ENCODE measurements at regions not wholly inside any gene's neighbourhood (a gene's known extent, or its start where the extent isn't known, plus 50 kb on each side); places are given as distances from the start of the nearest gene placed in this dataset.

DNA sequence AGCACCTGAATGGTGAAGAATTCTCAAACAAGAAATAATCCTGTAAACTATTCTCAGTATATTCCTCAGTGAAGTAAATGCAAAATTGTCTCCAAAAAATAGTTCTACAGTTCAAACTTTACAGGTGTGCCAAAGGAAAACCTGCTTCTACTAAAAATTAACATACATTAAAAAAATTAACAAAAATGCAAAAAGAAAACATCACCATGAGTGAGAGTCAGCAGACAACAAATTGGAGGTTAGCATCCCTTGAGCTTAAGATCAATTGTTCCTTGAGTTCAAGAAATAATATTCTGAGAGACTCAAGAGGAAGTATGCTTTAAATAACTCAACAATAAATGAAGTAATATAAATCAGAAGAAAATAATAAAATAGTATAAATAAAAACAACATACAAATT is 278.4 kb upstream of the MME start:
- Histone ChIP-seq H3K36me3 (ENCODE audit: control insufficient read depth in 4 of 4, insufficient read depth in 4 of 4, low read length in 4 of 4) (no peaks in the 10 kb centered on the region), H3K27me3 (ENCODE audit: control insufficient read depth in 3 of 3, insufficient read depth in 3 of 3, low read length in 2 of 3) (no peaks in the 10 kb centered on the region), H3K9ac (ENCODE audit: insufficient read depth in 1 of 2, low read length in 2 of 2) (no peak overlapping the region), H3K27ac (ENCODE audit: low read depth in 1 of 2, low read length in 1 of 2) (no peak overlapping the region), H3K9me3 (ENCODE audit: control insufficient read depth in 4 of 4, insufficient read depth in 3 of 4, low read length in 3 of 4) (peaks cover 0 to 6% (median 2%) of the 10 kb centered on the region in 4 donors), H3K4me3 (no peak overlapping the region), H3K4me1 (ENCODE audit: control insufficient read depth in 5 of 5, insufficient read depth in 5 of 5, low read length in 5 of 5) (no peaks in the 10 kb centered on the region)
- ATAC-seq (ENCODE audit: insufficient read depth, low FRiP score) (no peak), DNase-seq (no peak)
- TF ChIP-seq, protein P1, sequence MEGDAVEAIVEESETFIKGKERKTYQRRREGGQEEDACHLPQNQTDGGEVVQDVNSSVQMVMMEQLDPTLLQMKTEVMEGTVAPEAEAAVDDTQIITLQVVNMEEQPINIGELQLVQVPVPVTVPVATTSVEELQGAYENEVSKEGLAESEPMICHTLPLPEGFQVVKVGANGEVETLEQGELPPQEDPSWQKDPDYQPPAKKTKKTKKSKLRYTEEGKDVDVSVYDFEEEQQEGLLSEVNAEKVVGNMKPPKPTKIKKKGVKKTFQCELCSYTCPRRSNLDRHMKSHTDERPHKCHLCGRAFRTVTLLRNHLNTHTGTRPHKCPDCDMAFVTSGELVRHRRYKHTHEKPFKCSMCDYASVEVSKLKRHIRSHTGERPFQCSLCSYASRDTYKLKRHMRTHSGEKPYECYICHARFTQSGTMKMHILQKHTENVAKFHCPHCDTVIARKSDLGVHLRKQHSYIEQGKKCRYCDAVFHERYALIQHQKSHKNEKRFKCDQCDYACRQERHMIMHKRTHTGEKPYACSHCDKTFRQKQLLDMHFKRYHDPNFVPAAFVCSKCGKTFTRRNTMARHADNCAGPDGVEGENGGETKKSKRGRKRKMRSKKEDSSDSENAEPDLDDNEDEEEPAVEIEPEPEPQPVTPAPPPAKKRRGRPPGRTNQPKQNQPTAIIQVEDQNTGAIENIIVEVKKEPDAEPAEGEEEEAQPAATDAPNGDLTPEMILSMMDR (IDR thresholded peaks at IDR 0.05; ENCODE audit: control extremely low read depth, extremely low read depth) = no peak

DNA sequence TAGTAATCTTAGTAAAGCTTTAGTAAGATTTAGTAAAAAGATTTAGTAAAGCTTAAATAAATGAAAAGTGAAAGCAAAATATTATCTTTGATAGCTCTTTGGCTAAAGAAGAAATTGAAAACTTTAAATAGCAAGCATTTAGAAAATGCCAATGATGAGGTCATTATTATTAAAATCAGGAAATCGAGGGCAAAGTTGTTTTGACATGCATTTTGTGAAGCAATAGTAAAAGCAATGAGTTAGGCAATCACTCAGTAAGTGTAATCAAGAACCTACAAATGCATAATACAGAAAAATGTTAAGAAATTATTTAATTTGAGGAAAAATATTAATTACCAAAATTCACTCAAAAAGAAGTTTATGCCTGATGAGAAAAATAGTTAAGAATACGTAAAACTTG is 280.3 kb upstream of the MME start:
- DNase-seq = no peak
- Histone ChIP-seq H3K9me3 (ENCODE audit: control insufficient read depth in 4 of 4, insufficient read depth in 3 of 4, low read length in 3 of 4) (peaks cover 0 to 4% (median 2%) of the 10 kb centered on the region in 4 donors), H3K27me3 (ENCODE audit: control insufficient read depth in 3 of 3, insufficient read depth in 3 of 3, low read length in 2 of 3) (no peaks in the 10 kb centered on the region), H3K4me1 (ENCODE audit: control insufficient read depth in 5 of 5, insufficient read depth in 5 of 5, low read length in 5 of 5) (no peaks in the 10 kb centered on the region), H3K4me3 (no peak overlapping the region), H3K27ac (ENCODE audit: low read depth in 1 of 2, low read length in 1 of 2) (no peak overlapping the region), H3K36me3 (ENCODE audit: control insufficient read depth in 4 of 4, insufficient read depth in 4 of 4, low read length in 4 of 4) (no peaks in the 10 kb centered on the region), H3K9ac (ENCODE audit: insufficient read depth in 1 of 2, low read length in 2 of 2) (no peak overlapping the region)
- TF ChIP-seq, protein P1 (IDR thresholded peaks at IDR 0.05; ENCODE audit: control extremely low read depth, extremely low read depth) = no peak
- ATAC-seq (ENCODE audit: insufficient read depth, low FRiP score) = no peak
- WGBS, 2 donors = 54 to 55% methylated on average over 2 of the region's 2 CpGs

DNA sequence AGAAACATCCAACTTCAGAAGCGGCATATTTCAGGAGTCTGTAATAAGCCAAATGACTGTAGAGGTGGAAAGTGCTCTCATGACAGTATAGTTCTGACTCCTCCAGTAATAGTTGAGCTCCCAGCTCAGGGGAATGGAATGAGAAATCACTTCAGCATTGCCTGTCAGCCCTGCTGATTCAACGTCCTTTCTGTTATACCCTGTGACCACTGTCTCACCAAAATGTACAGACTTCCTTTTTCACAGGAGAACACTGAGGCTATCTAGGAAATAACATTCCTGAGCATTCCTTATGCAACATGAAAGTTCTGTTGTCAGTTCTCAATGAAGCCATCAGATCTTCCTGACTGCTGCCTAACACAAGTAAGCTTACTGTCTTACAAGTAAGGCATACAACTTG is 284.5 kb upstream of the MME start:
- Histone ChIP-seq H3K27ac (ENCODE audit: low read depth in 1 of 2, low read length in 1 of 2) (no peak overlapping the region), H3K36me3 (ENCODE audit: control insufficient read depth in 4 of 4, insufficient read depth in 4 of 4, low read length in 4 of 4) (no peaks in the 10 kb centered on the region), H3K4me3 (no peak overlapping the region), H3K4me1 (ENCODE audit: control insufficient read depth in 5 of 5, insufficient read depth in 5 of 5, low read length in 5 of 5) (peaks cover 0 to 14% (median 0%) of the 10 kb centered on the region in 5 donors), H3K9ac (ENCODE audit: insufficient read depth in 1 of 2, low read length in 2 of 2) (no peak overlapping the region), H3K9me3 (ENCODE audit: control insufficient read depth in 4 of 4, insufficient read depth in 3 of 4, low read length in 3 of 4) (no peaks in the 10 kb centered on the region), H3K27me3 (ENCODE audit: control insufficient read depth in 3 of 3, insufficient read depth in 3 of 3, low read length in 2 of 3) (no peaks in the 10 kb centered on the region)
- TF ChIP-seq, protein P1 (IDR thresholded peaks at IDR 0.05; ENCODE audit: control extremely low read depth, extremely low read depth) = no peak
- 48 to 59% methylated on average over 2 of the region's 2 CpGs for WGBS, 2 donors
- DNase-seq (no peak), ATAC-seq (ENCODE audit: insufficient read depth, low FRiP score) (peak; percentile 60)

DNA sequence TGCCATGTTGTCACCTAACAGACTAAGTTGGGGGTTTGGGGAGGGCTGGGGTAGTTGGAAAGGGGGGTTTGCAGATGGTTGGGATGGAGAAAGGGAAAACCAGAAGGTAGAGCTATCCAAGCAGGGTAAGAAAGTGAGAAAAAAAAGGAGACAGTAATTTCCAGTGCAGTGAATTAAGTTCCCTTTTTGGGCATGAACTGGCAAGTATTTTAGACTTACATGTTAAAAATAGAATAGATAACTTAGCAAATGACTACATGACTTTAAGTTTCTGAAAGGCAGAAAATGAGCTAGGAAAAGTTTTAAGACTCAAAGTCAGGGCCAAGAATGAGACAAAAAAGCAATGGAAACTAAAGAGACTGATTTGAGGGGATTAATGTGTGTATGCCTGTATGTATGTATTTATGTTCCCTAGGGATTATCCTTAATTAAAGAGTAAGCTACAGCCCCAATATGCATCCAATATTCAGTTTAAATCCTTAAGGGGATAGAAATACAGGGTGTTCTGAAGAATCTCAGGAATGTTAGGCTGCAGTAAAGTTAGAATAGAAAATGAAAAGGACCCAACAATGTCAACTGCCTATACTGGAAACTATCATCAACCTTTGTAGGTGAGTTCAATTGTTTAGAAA is 285.2 kb upstream of the MME start:
- Histone ChIP-seq H3K9ac (ENCODE audit: insufficient read depth in 1 of 2, low read length in 2 of 2) (no peak overlapping the region), H3K4me1 (ENCODE audit: control insufficient read depth in 5 of 5, insufficient read depth in 5 of 5, low read length in 5 of 5) (peaks cover 0 to 15% (median 0%) of the 10 kb centered on the region in 5 donors), H3K9me3 (ENCODE audit: control insufficient read depth in 4 of 4, insufficient read depth in 3 of 4, low read length in 3 of 4) (no peaks in the 10 kb centered on the region), H3K27ac (ENCODE audit: low read depth in 1 of 2, low read length in 1 of 2) (no peak overlapping the region), H3K36me3 (ENCODE audit: control insufficient read depth in 4 of 4, insufficient read depth in 4 of 4, low read length in 4 of 4) (no peaks in the 10 kb centered on the region), H3K4me3 (no peak overlapping the region), H3K27me3 (ENCODE audit: control insufficient read depth in 3 of 3, insufficient read depth in 3 of 3, low read length in 2 of 3) (no peaks in the 10 kb centered on the region)
- TF ChIP-seq, protein P1 (IDR thresholded peaks at IDR 0.05; ENCODE audit: control extremely low read depth, extremely low read depth) = no peak
- ATAC-seq (ENCODE audit: insufficient read depth, low FRiP score) (no peak), DNase-seq (no peak)
